HepG2 (cell line): ENCODE measurements at regions not wholly inside any gene's neighbourhood (a gene's known extent, or its start where the extent isn't known, plus 50 kb on each side); places are given as distances from the start of the nearest gene placed in this dataset.

Experiments used
- CREB1 ChIP-seq, 2 experiments: fragments of 450-650 bp in 1 of 2; IDR thresholded peaks; 2 replicates each; pipeline ENCODE4 v1.6.1; 2016 to 2017; ENCODE audit warnings: control low read depth in 1 of 2, mild to moderate bottlenecking in 1 of 2, missing compliant biosample characterization in 1 of 2, missing genetic modification characterization in 1 of 2
- CTCF ChIP-seq: sonication (generic); formaldehyde crosslinking; IDR thresholded peaks from 2 replicates; pipeline ENCODE4 v1.5.0; 2020; ENCODE audit warnings: mild to moderate bottlenecking, missing genetic modification reagents, moderate library complexity
- EP300 ChIP-seq, 3 experiments: sonication (generic) in 1 of 3; formaldehyde crosslinking in 1 of 3; IDR thresholded peaks; 2 replicates each; pipeline versions ENCODE4 v1.5.1 to v1.6.1; 2011 to 2020; ENCODE audit warnings: low read depth in 2 of 3, low read length in 2 of 3, borderline replicate concordance in 1 of 3, improper control_type of control experiment in 1 of 3, mild to moderate bottlenecking in 1 of 3, missing genetic modification reagents in 1 of 3, moderate library complexity in 1 of 3
- POLR2AphosphoS5 ChIP-seq: IDR thresholded peaks from 2 replicates; pipeline ENCODE4 v1.6.1; 2012; ENCODE audit warnings: low read depth, low read length
- YY1 ChIP-seq: IDR thresholded peaks from 2 replicates; pipeline ENCODE4 v1.6.1; 2011; ENCODE audit warnings: low read length, low read depth, moderate library complexity, mild to moderate bottlenecking; ENCODE audit not compliant: insufficient read depth, insufficient replicate concordance
- TF ChIP-seq, protein P1 (sequence below): sonication (generic); formaldehyde crosslinking; IDR thresholded peaks from 2 replicates; pipeline ENCODE4; 2020; ENCODE audit warnings: missing genetic modification reagents, mild to moderate bottlenecking, borderline replicate concordance
- TF ChIP-seq, protein P2 (sequence below): sonication (generic); formaldehyde crosslinking; IDR thresholded peaks from 2 replicates; pipeline ENCODE4 v1.5.0; 2020; ENCODE audit warnings: mild to moderate bottlenecking, missing genetic modification reagents

- TF ChIP-seq YY1: no peak
- TF ChIP-seq CTCF (CRISPR knock-in tag): no peak
- TF ChIP-seq, protein P1, sequence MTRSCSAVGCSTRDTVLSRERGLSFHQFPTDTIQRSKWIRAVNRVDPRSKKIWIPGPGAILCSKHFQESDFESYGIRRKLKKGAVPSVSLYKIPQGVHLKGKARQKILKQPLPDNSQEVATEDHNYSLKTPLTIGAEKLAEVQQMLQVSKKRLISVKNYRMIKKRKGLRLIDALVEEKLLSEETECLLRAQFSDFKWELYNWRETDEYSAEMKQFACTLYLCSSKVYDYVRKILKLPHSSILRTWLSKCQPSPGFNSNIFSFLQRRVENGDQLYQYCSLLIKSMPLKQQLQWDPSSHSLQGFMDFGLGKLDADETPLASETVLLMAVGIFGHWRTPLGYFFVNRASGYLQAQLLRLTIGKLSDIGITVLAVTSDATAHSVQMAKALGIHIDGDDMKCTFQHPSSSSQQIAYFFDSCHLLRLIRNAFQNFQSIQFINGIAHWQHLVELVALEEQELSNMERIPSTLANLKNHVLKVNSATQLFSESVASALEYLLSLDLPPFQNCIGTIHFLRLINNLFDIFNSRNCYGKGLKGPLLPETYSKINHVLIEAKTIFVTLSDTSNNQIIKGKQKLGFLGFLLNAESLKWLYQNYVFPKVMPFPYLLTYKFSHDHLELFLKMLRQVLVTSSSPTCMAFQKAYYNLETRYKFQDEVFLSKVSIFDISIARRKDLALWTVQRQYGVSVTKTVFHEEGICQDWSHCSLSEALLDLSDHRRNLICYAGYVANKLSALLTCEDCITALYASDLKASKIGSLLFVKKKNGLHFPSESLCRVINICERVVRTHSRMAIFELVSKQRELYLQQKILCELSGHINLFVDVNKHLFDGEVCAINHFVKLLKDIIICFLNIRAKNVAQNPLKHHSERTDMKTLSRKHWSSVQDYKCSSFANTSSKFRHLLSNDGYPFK (CRISPR knock-in tag): no peak
- TF ChIP-seq, protein P2, sequence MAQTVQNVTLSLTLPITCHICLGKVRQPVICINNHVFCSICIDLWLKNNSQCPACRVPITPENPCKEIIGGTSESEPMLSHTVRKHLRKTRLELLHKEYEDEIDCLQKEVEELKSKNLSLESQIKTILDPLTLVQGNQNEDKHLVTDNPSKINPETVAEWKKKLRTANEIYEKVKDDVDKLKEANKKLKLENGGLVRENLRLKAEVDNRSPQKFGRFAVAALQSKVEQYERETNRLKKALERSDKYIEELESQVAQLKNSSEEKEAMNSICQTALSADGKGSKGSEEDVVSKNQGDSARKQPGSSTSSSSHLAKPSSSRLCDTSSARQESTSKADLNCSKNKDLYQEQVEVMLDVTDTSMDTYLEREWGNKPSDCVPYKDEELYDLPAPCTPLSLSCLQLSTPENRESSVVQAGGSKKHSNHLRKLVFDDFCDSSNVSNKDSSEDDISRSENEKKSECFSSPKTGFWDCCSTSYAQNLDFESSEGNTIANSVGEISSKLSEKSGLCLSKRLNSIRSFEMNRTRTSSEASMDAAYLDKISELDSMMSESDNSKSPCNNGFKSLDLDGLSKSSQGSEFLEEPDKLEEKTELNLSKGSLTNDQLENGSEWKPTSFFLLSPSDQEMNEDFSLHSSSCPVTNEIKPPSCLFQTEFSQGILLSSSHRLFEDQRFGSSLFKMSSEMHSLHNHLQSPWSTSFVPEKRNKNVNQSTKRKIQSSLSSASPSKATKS: no peak
- no peak for TF ChIP-seq EP300 (IDR thresholded peaks at IDR 0.05; ENCODE audit: low read depth in 2 of 2, low read length in 2 of 2)
- TF ChIP-seq EP300 (CRISPR knock-in tag; IDR thresholded peaks at IDR 0.05; ENCODE audit: borderline replicate concordance): no peak
- no peak for TF ChIP-seq POLR2AphosphoS5
- TF ChIP-seq CREB1 (IDR thresholded peaks at IDR 0.05): no peak
- no peak for TF ChIP-seq CREB1 (CRISPR knock-in tag; IDR thresholded peaks at IDR 0.05)
Measured at GRCh38 chr2:134201533-134201932, 52.3 kb upstream of the MGAT5 start.
